Stomach (tissue), 4 donors: ENCODE measurements at regions not wholly inside any gene's neighbourhood (a gene's known extent, or its start where the extent isn't known, plus 50 kb on each side); places are given as distances from the start of the nearest gene placed in this dataset.

Experiments
- EP300 ChIP-seq: sonication (generic); formaldehyde crosslinking; IDR thresholded peaks from one replicate; pipeline ENCODE4 v1.6.1; 2017; ENCODE audit warnings: antibody characterized with exemption
- POLR2A ChIP-seq, 4 donors: fragments of 450-650 bp; IDR thresholded peaks; one replicate each; pipeline ENCODE4 v1.6.1; 2016; ENCODE audit warnings: antibody characterized with exemption in 4 of 4, control low read depth in 2 of 4, mild to moderate bottlenecking in 1 of 4, moderate library complexity in 1 of 4
- TF ChIP-seq, protein P1 (sequence below), 7 experiments: fragments of 450-650 bp in 4 of 7; fragments of 200-600 bp in 3 of 7; sonication (generic) in 3 of 7; IDR thresholded peaks; one replicate each; pipeline ENCODE4 v1.5.1; 2016 to 2019; ENCODE audit warnings: antibody characterized with exemption in 7 of 7, control low read depth in 2 of 7, mild to moderate bottlenecking in 1 of 7

DNA sequence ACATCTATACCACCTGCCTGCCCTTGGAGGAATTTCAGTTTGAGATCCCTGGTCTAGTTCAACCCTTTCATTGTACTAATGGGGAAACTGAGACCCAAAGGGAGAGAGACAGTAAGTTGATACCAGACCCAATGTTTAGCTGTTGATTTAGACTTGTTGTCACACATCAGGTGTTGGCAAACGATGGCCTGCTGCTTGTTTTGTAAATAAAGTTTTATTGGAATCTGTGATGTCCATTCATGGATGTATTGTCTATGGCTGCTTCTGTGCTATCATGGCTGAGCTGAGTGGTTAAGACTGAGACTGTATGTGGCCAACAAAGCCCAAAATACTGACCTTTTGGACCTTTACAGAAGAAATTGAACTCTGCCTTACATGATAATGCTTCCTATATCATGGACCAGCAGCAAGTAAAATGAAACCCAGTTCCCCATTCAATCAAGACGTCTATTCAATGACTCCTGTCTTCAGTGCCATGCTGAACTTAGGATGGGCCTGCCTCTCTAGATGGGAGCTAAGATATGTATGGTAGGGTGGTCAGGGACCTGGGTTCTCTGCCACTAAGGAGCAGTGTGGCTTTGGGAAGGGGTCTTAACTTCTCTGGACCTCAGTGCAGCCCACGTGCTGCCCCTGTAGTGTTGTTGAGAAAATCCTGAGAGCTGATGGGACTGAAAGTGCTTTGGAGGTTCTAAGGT lies 111.0 kb downstream of the IRX5 start:
- TF ChIP-seq, protein P1, sequence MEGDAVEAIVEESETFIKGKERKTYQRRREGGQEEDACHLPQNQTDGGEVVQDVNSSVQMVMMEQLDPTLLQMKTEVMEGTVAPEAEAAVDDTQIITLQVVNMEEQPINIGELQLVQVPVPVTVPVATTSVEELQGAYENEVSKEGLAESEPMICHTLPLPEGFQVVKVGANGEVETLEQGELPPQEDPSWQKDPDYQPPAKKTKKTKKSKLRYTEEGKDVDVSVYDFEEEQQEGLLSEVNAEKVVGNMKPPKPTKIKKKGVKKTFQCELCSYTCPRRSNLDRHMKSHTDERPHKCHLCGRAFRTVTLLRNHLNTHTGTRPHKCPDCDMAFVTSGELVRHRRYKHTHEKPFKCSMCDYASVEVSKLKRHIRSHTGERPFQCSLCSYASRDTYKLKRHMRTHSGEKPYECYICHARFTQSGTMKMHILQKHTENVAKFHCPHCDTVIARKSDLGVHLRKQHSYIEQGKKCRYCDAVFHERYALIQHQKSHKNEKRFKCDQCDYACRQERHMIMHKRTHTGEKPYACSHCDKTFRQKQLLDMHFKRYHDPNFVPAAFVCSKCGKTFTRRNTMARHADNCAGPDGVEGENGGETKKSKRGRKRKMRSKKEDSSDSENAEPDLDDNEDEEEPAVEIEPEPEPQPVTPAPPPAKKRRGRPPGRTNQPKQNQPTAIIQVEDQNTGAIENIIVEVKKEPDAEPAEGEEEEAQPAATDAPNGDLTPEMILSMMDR (IDR thresholded peaks at IDR 0.05) = no peak
- no peak for TF ChIP-seq EP300
- TF ChIP-seq POLR2A (IDR thresholded peaks at IDR 0.05) = no peak
